ENCODE measurements at regions not wholly inside any gene's neighbourhood (a gene's known extent, or its start where the extent isn't known, plus 50 kb on each side); places are given as distances from the start of the nearest gene placed in this dataset.
"Not testable (repeated sequence)": the region's sequence is repeated elsewhere in the genome, so short reads cannot be mapped to it uniquely, and the experiment has no call there.

DNA sequence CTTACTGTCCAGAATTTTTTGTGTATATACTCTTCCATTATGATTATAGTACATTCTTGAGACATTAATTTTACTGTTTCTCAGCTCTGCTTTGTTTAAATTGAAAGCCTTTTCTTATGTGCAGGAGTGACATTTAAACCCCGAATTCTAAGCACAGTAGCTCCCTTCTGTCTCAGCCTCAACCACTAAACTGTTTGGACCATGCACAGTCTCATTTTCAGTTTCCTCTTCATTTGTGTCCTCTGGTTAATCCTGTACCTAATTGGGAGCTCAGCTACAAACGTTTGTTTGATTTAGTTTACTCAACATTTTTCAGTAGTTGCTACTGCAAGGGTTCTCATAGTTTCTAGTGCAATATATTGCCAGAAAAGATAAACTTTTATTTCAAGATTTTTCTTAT is 206.3 kb downstream of the SLITRK5 start:
- no peak for DNase-seq

DNA sequence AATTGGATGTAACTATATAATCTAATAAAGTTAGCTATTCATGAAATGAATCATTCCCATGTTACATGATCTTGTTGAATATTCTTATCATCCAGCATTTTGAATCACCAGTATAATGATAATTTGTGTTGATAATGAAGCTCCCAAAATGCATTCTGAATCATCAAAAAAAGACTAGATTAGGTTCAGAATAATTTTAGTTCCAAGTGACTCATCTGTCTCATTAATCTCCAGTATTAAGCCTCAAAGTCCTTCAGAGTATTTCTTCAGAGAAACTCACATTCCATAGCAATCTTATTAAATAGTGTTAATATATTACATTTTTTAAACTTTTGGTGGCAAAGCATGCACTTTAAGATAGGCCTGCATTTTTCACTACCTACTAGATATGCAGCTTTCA is 207.5 kb downstream of the SLITRK5 start:
- no peak for DNase-seq

DNA sequence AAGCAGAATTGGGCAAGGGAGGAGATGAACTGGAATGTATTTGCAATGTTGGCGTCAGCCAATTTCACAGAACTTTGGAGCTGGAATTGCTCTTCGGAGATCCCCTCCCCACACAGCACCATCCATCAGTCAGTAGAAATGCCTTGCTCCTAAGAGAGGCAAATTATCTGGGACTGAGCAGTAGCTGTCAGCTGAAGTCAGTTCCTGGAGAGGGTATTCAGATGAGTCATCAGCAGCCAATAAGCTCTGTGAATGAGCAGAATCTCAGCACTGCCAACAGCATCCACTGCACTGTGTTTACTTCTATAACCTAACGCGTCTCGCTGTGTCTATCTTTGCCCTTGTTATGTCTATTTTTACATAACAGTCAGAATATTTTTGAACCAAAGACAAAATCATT is 213.7 kb downstream of the SLITRK5 start:
- DNase-seq: no peak

DNA sequence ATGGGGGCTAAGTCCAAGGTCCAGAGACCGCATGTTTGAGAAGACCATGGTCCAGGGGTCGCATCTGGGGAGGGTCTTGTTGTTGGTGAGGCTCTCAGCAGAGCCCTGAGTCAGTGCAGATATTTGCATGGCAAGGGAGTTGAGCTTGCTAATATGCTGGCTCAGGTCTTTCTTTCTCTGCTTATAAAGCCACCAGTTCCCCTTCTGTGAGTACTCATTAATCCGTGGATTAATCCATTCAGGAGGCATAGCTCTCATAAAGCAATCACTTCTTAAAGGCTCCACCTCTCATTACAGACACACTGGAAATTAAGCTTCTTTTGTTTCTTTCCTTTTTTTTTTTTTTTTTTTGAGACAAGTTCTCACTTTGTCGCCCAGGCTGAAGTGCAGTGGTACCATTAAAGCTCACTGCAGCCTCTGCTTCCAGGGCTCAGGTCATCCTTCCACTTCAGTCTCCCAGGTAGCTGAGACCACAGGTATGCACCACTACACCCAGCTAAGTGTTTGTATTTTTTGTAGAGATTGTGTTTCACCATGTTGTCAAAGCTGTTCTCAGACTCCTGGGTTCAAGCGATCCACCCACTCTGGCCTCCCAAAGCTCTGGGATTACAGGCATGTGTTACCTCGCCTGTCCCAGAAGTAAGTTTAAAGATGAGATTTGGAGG is 216.4 kb downstream of the SLITRK5 start:
- no peak for DNase-seq

DNA sequence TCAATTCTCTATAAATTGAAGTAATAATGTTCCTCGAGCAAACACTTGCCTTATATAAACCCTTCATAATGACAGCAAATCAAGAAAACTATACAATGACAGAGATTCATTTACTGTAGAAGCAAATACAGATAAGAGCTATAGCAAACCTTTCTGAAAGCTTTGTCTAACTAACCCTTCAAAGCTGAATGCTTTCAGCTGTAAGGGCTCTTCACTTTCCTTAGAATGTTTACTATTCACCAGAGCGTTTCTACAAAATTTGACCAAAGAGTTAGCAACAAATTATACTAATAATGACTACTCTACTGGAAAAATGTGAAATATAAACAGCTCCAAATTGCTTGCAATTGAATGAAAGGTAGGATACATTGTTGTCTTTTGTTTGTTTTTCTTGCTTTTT is 218.1 kb downstream of the SLITRK5 start:
- no peak for DNase-seq

DNA sequence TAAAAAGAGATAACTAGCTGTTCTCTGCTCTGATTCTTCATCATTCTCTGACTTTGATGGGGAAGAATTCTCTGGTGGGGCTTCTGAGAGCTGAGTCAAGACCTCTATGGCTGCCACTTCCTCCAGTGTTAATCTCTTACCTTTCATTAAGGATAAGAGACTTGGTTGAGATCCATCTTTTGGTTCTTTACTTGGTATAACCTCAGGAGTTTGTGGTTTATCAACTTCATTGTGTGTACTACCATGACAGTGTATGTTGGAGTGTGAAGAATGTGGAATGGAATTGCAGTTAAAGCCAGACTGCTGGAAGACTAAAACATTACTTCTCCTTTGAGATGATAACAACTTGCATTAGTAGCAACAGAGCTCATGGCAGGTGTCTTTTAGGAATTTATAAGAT is 222.0 kb downstream of the SLITRK5 start:
- DNase-seq: no peak

DNA sequence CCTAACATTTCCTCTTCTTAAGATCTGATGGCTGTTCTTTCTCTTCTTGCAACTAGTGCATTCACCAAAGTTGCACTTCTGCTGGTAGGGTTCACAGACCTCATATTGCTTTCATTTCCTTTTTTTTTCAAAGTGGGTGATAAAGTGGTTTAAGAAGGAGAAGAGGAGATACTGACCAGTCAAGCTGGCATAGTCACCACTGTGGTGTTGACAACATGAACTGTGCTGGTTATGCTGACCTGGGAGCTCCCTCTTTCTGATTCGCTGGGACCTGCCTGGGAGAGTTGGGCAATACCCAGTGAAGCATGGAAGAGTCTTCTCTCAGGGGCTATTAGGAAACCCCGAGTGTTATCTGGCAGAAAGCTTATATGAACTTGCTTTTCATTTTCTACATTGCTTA is 222.9 kb downstream of the SLITRK5 start:
- no peak for DNase-seq

DNA sequence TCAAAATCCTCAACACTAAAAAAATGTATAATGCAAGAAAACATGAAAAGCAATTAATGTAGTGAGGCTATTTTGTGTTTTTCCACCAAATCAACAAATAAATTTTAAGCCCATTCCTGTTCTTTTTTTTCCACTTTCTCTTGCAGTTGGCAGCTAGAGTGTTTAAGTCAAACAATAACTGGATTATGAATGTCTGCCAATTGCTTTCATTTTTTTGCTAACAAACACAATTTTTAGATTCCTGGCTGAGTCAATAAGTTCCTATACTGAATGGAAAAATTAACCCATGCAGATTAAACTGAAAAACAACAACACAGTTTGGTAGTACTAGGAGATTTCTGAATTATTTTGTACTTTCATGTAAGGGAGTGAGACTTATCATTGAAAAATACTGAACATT is 232.4 kb downstream of the SLITRK5 start:
- DNase-seq: peak; percentile 68

DNA sequence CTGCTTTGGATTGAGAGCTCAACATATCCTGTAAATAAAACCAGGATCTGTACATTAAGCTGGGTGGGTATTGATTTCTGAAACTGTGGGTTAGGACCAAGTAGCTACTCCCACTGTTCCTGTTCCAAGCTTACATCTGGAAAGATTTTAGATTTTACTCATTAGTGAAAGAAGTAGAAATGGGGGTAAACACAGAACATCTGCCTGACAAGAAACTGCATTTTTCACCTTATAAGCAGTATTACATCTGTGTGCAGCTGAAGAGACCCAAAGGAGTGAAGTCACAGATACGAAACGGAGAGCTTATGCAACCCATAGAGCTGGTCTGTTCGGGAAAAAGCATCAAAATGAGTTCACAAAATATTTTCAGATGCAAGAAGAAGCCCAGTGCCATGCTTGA is 235.2 kb downstream of the SLITRK5 start:
- peak; percentile 47 for DNase-seq

DNA sequence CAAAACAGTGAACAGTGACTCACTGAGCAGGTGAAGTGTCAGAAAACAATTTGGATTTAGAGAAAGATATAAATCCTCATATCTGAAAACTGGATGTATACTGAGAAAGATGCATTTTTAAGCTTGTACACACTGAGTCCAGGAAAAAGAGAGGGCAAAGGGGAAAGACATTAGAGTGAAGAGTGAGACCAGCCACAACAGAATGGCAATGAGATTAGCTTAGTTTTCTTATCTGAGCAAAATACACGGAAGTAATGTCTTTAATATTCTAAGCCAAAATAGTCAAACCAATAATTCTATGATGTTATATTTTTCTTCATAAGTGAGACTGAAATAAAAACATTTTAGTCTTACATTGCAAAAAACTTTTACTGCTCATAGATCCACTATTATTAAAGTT is 236.0 kb downstream of the SLITRK5 start:
- no peak for DNase-seq

DNA sequence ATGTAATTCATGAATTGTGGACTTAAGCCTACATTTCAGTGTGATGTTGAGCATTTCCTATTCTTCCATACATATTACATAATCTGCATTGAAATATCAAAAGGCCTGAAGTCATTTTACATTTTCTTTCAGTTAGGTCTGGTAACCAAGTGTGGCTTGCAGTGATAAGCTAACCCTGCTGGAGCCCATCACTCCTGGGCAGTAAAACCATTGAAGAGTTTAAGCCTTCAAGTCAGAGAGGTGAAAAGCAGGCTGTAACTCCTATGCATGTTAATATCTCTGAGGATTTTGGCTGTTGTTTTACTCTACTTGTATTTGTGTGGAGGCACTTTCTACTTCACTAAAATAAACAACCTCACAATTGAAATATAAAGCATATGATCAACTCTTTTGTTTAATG is 248.8 kb downstream of the SLITRK5 start:
- no peak for DNase-seq

DNA sequence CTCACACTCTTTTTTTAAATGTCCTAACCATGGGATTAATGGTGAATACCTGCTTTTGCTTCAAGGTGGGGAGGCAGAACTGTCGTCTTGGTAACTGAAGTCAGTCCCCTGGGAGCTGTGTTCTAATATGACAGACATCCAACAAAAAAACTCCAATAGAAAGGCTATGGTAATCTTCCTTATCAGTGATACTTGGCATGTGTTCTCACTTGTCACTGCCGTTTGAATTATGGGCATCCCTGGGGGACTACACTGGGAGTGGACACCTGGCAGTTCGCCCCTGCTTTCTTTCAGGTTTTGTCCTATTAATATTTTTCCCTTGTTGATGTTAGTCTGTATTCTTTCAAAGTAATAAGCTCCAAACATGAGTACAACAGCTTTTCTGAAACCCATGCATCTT is 252.6 kb downstream of the SLITRK5 start:
- DNase-seq: no peak

DNA sequence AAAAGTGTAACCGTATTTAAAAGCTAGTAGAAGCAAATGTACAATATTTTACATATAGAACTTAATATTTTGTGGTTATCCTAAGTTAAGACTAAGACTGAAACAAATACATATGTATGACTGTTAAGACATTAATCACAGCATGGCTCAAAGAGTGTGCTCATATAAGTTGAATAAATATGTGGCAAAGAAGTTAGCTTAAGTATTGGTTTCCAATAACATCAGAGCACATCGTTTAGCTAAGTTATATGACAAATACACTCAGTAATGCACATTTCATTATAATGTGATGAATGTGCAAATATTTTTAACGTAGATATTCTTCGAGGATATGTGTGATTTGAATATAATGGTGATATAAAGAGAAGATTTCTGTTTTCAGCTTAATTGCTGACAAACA is 253.8 kb downstream of the SLITRK5 start:
- DNase-seq: no peak

DNA sequence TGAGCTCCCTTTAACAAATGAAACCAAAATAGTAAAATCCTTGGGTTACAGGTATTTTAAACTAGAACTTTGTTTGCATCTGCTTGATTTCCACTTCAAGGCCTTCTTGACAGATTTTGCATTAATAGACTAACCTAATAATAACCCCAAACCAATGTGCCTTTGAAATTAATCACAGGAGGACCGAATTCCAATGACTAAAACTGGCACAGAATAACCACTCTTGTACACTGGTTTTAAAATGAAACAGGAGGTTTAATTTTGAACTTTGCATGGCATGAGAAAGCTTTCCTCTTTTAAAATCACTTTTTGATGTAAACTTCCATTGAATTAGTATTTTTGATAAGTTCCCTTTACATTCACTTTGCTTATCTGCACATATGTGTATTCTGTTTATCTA is 269.6 kb downstream of the SLITRK5 start:
- DNase-seq: no peak

DNA sequence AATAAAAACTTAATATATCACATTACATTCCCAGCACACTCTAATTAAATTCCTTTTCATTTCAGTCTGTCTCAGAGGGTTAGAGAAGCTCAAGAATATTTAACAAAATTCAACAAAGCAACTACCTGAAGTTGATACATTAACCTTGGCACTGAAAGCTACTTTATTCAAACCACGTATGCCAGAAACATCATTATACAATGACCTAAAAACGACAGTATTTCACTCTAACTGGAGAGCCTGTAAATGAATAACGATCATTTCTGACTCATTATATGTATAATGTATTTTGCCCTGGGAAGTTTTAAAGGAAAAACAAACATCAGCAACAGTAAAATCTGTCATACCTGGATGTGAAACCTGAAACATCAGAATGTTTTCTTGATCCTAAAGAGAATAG is 270.1 kb downstream of the SLITRK5 start:
- no peak for DNase-seq

DNA sequence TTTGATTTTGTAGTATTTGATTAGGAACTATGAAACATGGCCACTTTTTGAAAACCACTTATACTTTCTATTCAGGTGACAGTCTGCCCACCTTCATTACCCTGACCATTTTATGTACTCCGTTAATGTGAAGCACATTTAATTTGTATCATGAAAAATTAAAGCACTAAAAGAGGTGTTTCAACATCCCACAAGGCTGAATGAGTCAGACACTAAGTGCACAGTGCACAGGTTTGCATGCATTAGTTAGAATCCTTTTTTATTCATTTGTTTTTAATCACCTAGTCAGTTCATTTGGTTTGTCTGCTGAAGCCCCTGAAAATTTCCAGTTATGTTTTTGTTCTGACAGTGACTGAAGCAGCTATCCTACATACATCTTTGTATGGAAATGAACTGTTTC is 271.0 kb downstream of the SLITRK5 start:
- no peak for DNase-seq

DNA sequence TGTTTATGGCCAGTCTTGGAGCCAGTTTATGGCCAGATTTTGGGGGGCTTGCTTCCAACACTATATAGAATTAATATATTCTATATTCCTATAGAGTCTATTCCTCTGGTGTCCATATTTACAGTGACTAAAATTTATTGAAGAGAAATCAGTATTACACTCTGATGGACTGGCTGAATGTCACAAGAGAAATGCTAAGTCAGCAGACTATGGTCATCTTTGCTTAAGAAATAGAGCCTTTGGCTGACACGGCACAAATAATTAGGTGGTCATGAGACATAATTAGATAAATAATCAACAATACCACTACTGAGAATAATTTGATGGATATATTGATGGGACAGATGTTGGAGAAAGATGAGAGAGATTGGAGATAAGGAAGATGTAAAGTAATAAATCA is 272.9 kb downstream of the SLITRK5 start:
- no peak for DNase-seq

DNA sequence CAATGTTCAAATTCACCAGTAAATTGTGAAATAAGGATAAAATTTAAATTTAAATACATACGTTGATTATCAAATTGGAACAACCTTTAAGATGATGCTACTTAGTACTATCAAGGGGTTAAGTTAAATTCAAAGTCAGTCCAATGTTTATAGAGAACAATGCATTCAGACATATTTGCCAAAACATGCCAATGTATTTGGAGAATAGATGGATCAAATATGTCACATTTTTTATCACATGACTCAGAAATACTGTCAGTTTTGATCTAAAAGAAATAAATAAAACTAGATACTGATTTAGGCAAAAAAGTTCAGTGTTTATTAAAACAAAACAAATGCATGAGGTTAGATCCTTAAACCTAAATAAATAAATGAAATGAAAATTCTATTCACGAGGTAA is 281.2 kb downstream of the SLITRK5 start:
- DNase-seq: no peak

DNA sequence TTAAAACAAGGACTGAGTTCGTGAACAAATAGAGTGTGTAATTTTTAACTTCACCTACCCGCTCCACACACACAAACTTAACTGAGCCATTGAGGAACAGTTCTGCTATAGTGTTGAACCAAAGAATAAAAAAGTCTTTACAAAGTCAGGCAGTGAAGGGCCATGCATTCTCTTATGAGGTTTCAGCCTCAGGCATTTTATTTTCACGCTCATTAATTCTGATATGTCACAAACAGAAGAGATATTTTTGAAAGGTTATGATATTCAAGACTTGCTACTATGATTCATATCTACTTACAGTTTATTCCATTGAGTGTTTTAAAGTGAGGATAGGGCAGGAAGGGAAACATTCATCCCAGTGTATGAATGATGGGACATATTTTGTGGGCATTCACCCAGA is 282.2 kb downstream of the SLITRK5 start:
- DNase-seq: no peak

DNA sequence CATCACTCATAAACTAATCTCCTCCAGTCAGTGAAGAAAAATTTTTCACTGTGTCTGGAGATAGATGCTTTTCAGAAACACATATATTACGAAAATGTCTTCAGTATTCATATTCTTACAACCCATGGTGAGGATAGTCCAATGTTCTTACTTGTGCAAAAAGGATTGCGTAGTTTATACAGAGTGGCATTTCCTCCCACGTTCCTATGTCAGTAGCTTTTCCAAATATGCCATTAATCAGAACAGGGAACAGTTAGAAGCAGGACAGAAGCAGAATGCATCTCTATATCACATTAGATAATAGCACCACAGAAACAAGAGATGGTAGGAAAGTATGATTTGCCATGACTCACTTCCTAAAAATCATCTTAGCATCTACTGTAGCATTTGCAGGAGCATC is 282.9 kb downstream of the SLITRK5 start:
- no peak for DNase-seq

DNA sequence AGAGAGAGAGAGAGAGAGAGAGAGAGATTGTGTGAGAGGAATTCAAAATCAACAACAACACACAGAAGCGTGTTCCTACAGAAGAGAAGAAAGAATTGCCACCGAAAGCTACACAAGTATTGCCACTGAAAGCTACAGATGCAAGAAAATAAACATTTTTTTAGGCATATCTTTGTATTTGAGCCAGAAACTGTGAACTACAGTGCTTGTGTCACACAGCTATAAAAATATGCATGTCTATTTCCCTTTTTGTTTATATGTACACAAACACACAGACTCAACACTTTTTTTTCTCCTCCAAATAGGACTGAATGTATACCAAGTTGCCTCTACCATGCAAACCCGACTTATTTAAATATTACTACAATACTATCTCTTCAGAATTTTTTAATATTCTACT is 290.4 kb downstream of the SLITRK5 start:
- DNase-seq: no peak

DNA sequence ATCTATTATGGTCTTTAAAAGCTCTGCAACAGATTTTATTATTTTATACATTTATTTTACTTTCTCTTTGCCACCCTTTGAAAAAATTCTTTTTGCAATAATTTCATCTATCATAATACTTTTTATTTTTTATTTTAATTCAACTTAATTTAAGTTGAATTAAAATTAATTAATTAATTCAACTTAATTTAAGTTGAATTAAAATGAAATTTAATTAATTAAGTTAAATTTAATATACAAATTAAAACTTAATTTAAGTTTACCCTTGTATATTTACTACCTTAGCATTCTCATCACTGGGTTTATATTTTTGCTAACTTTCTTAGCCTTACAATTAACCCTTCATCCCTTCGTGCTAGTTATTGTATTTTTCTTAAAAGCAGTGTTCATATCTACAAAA is 301.4 kb downstream of the SLITRK5 start:
- no peak for DNase-seq

DNA sequence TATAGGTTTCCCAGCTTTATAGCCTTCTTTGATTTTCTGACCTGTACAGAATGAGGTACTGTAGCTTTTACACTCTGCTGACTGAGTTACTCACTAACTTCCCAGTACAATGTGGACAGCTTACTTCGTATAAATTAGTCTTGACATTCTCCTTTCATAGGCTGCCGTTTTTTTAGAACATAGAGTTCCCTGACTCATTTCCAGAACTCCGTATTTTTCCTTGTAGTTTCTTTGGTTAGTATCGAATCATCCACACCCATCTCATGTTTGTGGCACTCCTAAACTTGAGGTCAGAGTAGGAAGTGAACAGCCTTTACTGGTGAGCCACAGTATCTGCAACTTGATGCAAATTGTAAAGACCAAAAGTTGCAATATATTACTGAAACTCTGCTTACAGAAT is 303.9 kb downstream of the SLITRK5 start:
- no peak for DNase-seq

DNA sequence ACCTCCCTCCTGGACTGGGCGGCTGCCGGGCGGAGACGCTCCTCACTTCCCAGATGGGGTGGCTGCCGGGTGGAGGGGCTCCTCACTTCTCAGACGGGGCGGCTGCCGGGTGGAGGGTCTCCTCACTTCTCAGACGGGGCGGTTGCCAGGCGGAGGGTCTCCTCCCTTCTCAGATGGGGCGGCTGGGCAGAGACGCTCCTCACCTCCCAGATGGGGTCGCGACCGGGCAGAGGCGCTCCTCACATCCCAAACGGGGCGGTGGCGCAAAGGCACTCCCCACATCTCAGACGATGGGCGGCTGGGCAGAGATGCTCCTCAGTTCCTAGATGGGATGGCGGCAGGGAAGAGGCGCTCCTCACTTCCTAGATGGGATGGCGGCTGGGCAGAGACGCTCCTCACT is 305.5 kb downstream of the SLITRK5 start:
- not testable (repeated sequence) for DNase-seq

DNA sequence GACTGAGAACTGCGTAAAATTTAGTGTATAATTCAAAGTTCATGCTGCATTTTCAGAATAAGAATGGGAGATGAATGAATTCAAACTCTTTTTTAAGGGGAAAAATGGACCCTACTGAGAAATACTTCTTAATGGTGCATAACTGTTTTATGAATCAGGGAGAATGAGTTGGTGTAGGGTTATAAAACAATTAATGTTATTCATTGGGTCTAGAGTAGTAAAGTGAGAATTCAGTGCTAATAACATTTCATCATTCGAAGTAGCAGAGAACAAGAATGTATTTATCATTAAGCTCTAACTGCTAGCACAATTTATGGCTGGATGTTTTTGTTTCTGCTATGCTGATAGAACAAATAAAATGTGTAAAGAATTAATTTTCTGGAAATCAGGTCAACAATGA is 310.2 kb downstream of the SLITRK5 start:
- DNase-seq: peak; percentile 11

Measured in skin of body (tissue), 1 donor.